HCT116 (cell line): ENCODE measurements at regions not wholly inside any gene's neighbourhood (a gene's known extent, or its start where the extent isn't known, plus 50 kb on each side); places are given as distances from the start of the nearest gene placed in this dataset.

ENCODE experiments used
- ATAC-seq: fragments of 200-7000 bp; cut with Tn5 transposase; 2 replicates; pipeline ENCODE4 v1.9.1; 2020; ENCODE audit warnings: mild to moderate bottlenecking, moderate library complexity
- BruUV-seq: library from RNA; stranded (reverse); fragments of 400-500 nt; replicated peaks from 2 replicates; lab custom pipeline; 2021; lab: Mats Ljungman, UMichigan
- CTCF ChIA-PET: fragments of 300-600 bp; sonication (Branson Sonifier 250); formaldehyde crosslinking; loops from one replicate; lab custom pipeline; 2021; ENCODE audit warnings: antibody characterized with exemption; lab: Charles Lee
- POLR2A ChIA-PET: fragments of 300-600, 350-600 bp; sonication (Branson Sonifier 250); formaldehyde crosslinking; loops from one replicate; lab custom pipeline; 2021; ENCODE audit warnings: antibody characterized with exemption; lab: Charles Lee
- RAD21 ChIA-PET, 2 experiments: fragments of 300-600 bp; sonication (Branson Sonifier 250); formaldehyde crosslinking; loops; one replicate each; lab custom pipeline; 2023; ENCODE audit warnings: low total read pairs in 2 of 2; ENCODE audit not compliant: uncharacterized antibody in 2 of 2, unreplicated experiment in 2 of 2, low non-redundant PET in 1 of 2; lab: Charles Lee
- DNase-seq: peaks from one replicate; pipeline ENCODE4 v3.0.0-alpha.2; 2010; ENCODE audit warnings: low read depth, low spot score
- H2AFZ ChIP-seq: fragments of 200-600 bp; shearing (Covaris generic), sonication (generic); 2 replicates; pipeline ENCODE4 v1.6.1; 2017; ENCODE audit warnings: low read depth, mixed run types, mixed read lengths, antibody characterized with exemption, low read length; ENCODE audit not compliant: poor library complexity, severe bottlenecking
- H3K27ac ChIP-seq: 2 replicates; pipeline ENCODE4 v1.5.1; 2012; ENCODE audit warnings: low read depth, low read length
- H3K27me3 ChIP-seq: fragments of 200-600 bp; sonication (generic); 2 replicates; pipeline ENCODE4 v1.6.1; 2016; ENCODE audit warnings: mixed run types, low read length, mixed read lengths; ENCODE audit not compliant: insufficient read depth
- H3K36me3 ChIP-seq, 2 experiments: fragments of 200-500 bp in 1 of 2; fragments of 200-600 bp in 1 of 2; sonication (Bioruptor generic) in 1 of 2; sonication (generic) in 1 of 2; 2 replicates each; pipeline versions ENCODE4 v1.5.1 to v1.6.1; 2014 to 2016; ENCODE audit warnings: low read length in 2 of 2, inconsistent platforms in 1 of 2, mixed read lengths in 1 of 2, mixed run types in 1 of 2; ENCODE audit not compliant: insufficient read depth in 2 of 2, control insufficient read depth in 1 of 2
- H3K4me1 ChIP-seq, 2 experiments: fragments of 200-600 bp in 1 of 2; sonication (generic) in 1 of 2; 2 replicates each; pipeline versions ENCODE4 v1.5.1 to v1.6.1; 2012 to 2017; ENCODE audit warnings: low read length in 2 of 2, inconsistent platforms in 1 of 2, mild to moderate bottlenecking in 1 of 2, mixed read lengths in 1 of 2, mixed run types in 1 of 2, moderate library complexity in 1 of 2; ENCODE audit not compliant: insufficient read depth in 2 of 2, control insufficient read depth in 1 of 2
- H3K4me2 ChIP-seq: fragments of 200-600 bp; sonication (generic); 2 replicates; pipeline ENCODE4 v1.6.1; 2017; ENCODE audit warnings: mixed run types, low read length, mixed read lengths
- H3K4me3 ChIP-seq, 2 experiments: fragments of 200-600 bp in 1 of 2; sonication (generic) in 1 of 2; replicated peaks in 1 of 2; 2 replicates each; pipeline ENCODE4 v1.5.1; 2011 to 2016; ENCODE audit warnings: low read length in 2 of 2, control low read depth in 1 of 2, low read depth in 1 of 2, mild to moderate bottlenecking in 1 of 2, mixed read lengths in 1 of 2, mixed run types in 1 of 2
- H3K79me2 ChIP-seq: fragments of 200-600 bp; sonication (generic); 2 replicates; pipeline ENCODE4 v1.6.1; 2017; ENCODE audit warnings: mild to moderate bottlenecking, mixed run types, low read length, moderate library complexity, mixed read lengths; ENCODE audit not compliant: insufficient read depth
- H3K9ac ChIP-seq: fragments of 200-600 bp; sonication (generic); 2 replicates; pipeline ENCODE4 v1.6.1; 2016; ENCODE audit warnings: low read length, mixed read lengths
- H3K9me2 ChIP-seq: fragments of 200-600 bp; sonication (generic), shearing (Covaris generic); 2 replicates; pipeline ENCODE4 v1.6.1; 2017; ENCODE audit warnings: mixed run types, mild to moderate bottlenecking, moderate library complexity; ENCODE audit not compliant: insufficient read depth
- H3K9me3 ChIP-seq, 2 experiments: fragments of 200-500 bp in 1 of 2; fragments of 200-600 bp in 1 of 2; sonication (Bioruptor generic) in 1 of 2; sonication (generic) in 1 of 2; 2 replicates each; pipeline ENCODE4 v1.6.1; 2014 to 2017; ENCODE audit warnings: low read length in 2 of 2, mixed read lengths in 2 of 2, inconsistent platforms in 1 of 2, low read depth in 1 of 2, mild to moderate bottlenecking in 1 of 2, mixed run types in 1 of 2, moderate library complexity in 1 of 2; ENCODE audit not compliant: control insufficient read depth in 1 of 2, insufficient read depth in 1 of 2
- H4K20me1 ChIP-seq: fragments of 200-600 bp; sonication (generic), shearing (Covaris generic); 2 replicates; pipeline ENCODE4 v1.6.1; 2017; ENCODE audit warnings: mixed run types, mild to moderate bottlenecking, moderate library complexity; ENCODE audit not compliant: insufficient read depth
- ATF3 ChIP-seq: IDR thresholded peaks from 2 replicates; pipeline ENCODE4 v1.6.1; 2012
- CBX3 ChIP-seq: IDR thresholded peaks from 2 replicates; pipeline ENCODE4 v1.6.1; 2012; ENCODE audit warnings: low read depth
- CEBPB ChIP-seq: IDR thresholded peaks from 2 replicates; pipeline ENCODE4 v1.6.1; 2012; ENCODE audit warnings: low read depth
- CTCF ChIP-seq, 3 experiments: fragments of 200-600 bp in 1 of 3; sonication (generic) in 1 of 3; IDR thresholded peaks in 2 of 3; conservative IDR thresholded peaks in 1 of 3; 2 replicates each; pipeline ENCODE4 v1.5.1; 2012 to 2017; ENCODE audit warnings: low read depth in 2 of 3, low read length in 2 of 3, antibody characterized with exemption in 1 of 3, borderline replicate concordance in 1 of 3, control low read depth in 1 of 3, mild to moderate bottlenecking in 1 of 3, mixed read lengths in 1 of 3, mixed run types in 1 of 3, moderate library complexity in 1 of 3; ENCODE audit not compliant: insufficient read depth in 1 of 3
- EZH2phosphoT487 ChIP-seq: fragments of 200-600 bp; IDR thresholded peaks from 2 replicates; pipeline ENCODE4 v1.6.1; 2018; ENCODE audit warnings: antibody characterized with exemption, borderline replicate concordance
- MAX ChIP-seq: IDR thresholded peaks from 2 replicates; pipeline ENCODE4 v1.6.1; 2012
- SIN3A ChIP-seq: IDR thresholded peaks from 2 replicates; pipeline ENCODE4 v1.6.1; 2012; ENCODE audit warnings: low read depth
- YY1 ChIP-seq: IDR thresholded peaks from 2 replicates; pipeline ENCODE4 v1.6.1; 2011; ENCODE audit warnings: low read length, low read depth, moderate library complexity, mild to moderate bottlenecking; ENCODE audit not compliant: insufficient replicate concordance; ENCODE audit errors: extremely low read depth
- ZNF274 ChIP-seq: fragments of 200-500 bp; sonication (Bioruptor generic); IDR thresholded peaks from 2 replicates; pipeline ENCODE4 v1.6.1; 2014; ENCODE audit warnings: mild to moderate bottlenecking, low read depth, low read length, inconsistent platforms
- intact Hi-C: fragments of 100-400 bp; cut with micrococcal nuclease; formaldehyde crosslinking; loops from 2 replicates; pipeline ENCODE4 v1.10.0; 2022

GRCh38 chr15:95492388-95493070 lies 838.0 kb upstream of the NR2F2 start (continued):
- TF ChIP-seq CTCF (IDR thresholded peaks at IDR 0.05 in 2 of 3, conservative IDR thresholded peaks at IDR 0.05 in 1 of 3; ENCODE audit: borderline replicate concordance in 1 of 3, insufficient read depth in 1 of 3, low read depth in 2 of 3, low read length in 2 of 3) (no peak), SIN3A (no peak), EZH2phosphoT487 (no peak), MAX (no peak), YY1 (no peak)

GRCh38 chr15:95494971-95495541 lies 835.4 kb upstream of the NR2F2 start:
- H3K9ac ChIP-seq, result no peak overlapping the region
- peaks cover 0 to 5% of the 10 kb centered on the region in 2 experiments; a peak in 1 of 4 replicates for H3K4me1 ChIP-seq
- H4K20me1 ChIP-seq, result no peaks in the 10 kb centered on the region
- no peak overlapping the region for H3K4me3 ChIP-seq
- RAD21 ChIA-PET, result no interaction called here
- H3K9me2 ChIP-seq, result no peaks in the 10 kb centered on the region
- no peaks in the 10 kb centered on the region for H3K36me3 ChIP-seq
- TF ChIP-seq EZH2phosphoT487 (no peak), CEBPB (no peak), CTCF (IDR thresholded peaks at IDR 0.05 in 2 of 3, conservative IDR thresholded peaks at IDR 0.05 in 1 of 3; ENCODE audit: borderline replicate concordance in 1 of 3, insufficient read depth in 1 of 3, low read depth in 2 of 3, low read length in 2 of 3) (no peak), MAX (no peak), CBX3 (no peak), YY1 (no peak), ATF3 (no peak), ZNF274 (no peak)
- CTCF ChIA-PET, result no interaction called here
- no peak overlapping the region for H2AFZ ChIP-seq
- no TSS peak for BruUV-seq
- no peaks in the 10 kb centered on the region for H3K79me2 ChIP-seq
- ATAC-seq (no peak), DNase-seq (no peak)
- intact Hi-C loops, result no loop called here
- H3K9me3 ChIP-seq, result no peaks in the 10 kb centered on the region
- POLR2A ChIA-PET, result no interaction called here
- no peaks in the 10 kb centered on the region for H3K27me3 ChIP-seq
- no peak overlapping the region for H3K4me2 ChIP-seq
- no peak overlapping the region for H3K27ac ChIP-seq
